Hepatocyte (in vitro differentiated cells): ENCODE measurements at regions not wholly inside any gene's neighbourhood (a gene's known extent, or its start where the extent isn't known, plus 50 kb on each side); places are given as distances from the start of the nearest gene placed in this dataset.

Experiments used
- DNase-seq: peaks from one replicate; pipeline ENCODE4 v3.0.0-alpha.2; 2016; ENCODE audit warnings: low spot score
- H2AFZ ChIP-seq: fragments of 200-600 bp; sonication (generic); 2 replicates; pipeline ENCODE4 v1.6.0; 2016; ENCODE audit warnings: antibody characterized with exemption, mild to moderate bottlenecking
- H3K27ac ChIP-seq: fragments of 200-600 bp; sonication (generic); 2 replicates; pipeline ENCODE4 v1.5.1; 2016; ENCODE audit warnings: mild to moderate bottlenecking
- H3K27me3 ChIP-seq: fragments of 200-600 bp; sonication (generic); 2 replicates; pipeline ENCODE4 v1.6.1; 2016
- H3K36me3 ChIP-seq: fragments of 200-600 bp; sonication (generic); replicated peaks from 2 replicates; pipeline ENCODE4 v1.5.1; 2016; ENCODE audit warnings: low read depth; ENCODE audit not compliant: insufficient read depth
- H3K4me1 ChIP-seq: fragments of 200-600 bp; sonication (generic); 2 replicates; pipeline ENCODE4 v1.5.1; 2016; ENCODE audit warnings: mild to moderate bottlenecking, moderate library complexity; ENCODE audit not compliant: insufficient read depth
- H3K4me2 ChIP-seq: fragments of 200-600 bp; sonication (generic); 2 replicates; pipeline ENCODE4 v1.6.0; 2016
- H3K4me3 ChIP-seq: fragments of 200-600 bp; sonication (generic); 2 replicates; pipeline ENCODE4 v1.5.1; 2016; ENCODE audit warnings: mild to moderate bottlenecking
- H3K79me2 ChIP-seq: fragments of 200-600 bp; sonication (generic); 2 replicates; pipeline ENCODE4 v1.6.0; 2017; ENCODE audit warnings: mild to moderate bottlenecking
- H3K9me2 ChIP-seq: fragments of 200-600 bp; sonication (generic); replicated peaks from 2 replicates; pipeline ENCODE4 v1.6.0; 2017; ENCODE audit warnings: mild to moderate bottlenecking; ENCODE audit not compliant: insufficient read depth
- H3K9me3 ChIP-seq: fragments of 200-600 bp; sonication (generic); 2 replicates; pipeline ENCODE4 v1.5.1; 2016; ENCODE audit warnings: low read depth, mild to moderate bottlenecking
- H4K20me1 ChIP-seq: fragments of 200-600 bp; sonication (generic); 2 replicates; pipeline ENCODE4 v1.6.0; 2016; ENCODE audit warnings: mild to moderate bottlenecking; ENCODE audit not compliant: insufficient read depth, poor library complexity, severe bottlenecking
- CTCF ChIP-seq: fragments of 200-600 bp; sonication (generic); IDR thresholded peaks from 2 replicates; pipeline ENCODE4 v1.5.1; 2016; ENCODE audit warnings: antibody characterized with exemption, mild to moderate bottlenecking; ENCODE audit not compliant: poor library complexity
- EZH2 ChIP-seq: fragments of 200-600 bp; sonication (generic); IDR thresholded peaks from 2 replicates; pipeline ENCODE4 v1.6.1; 2016; ENCODE audit warnings: antibody characterized with exemption, mild to moderate bottlenecking, borderline replicate concordance
- EZH2phosphoT487 ChIP-seq: fragments of 200-600 bp; sonication (generic); IDR thresholded peaks from one replicate; pipeline ENCODE4 v1.6.1; 2018; ENCODE audit warnings: antibody characterized with exemption, mild to moderate bottlenecking, low read depth, moderate library complexity; ENCODE audit not compliant: unreplicated experiment, severe bottlenecking
- WGBS: methylation state at CpG from one replicate; pipeline ENCODE4 v1.1.6; 2016; ENCODE audit warnings: low lambda C conversion rate; ENCODE audit errors: missing lambda C conversion rate; 5-methylcytosine and 5-hydroxymethylcytosine counted together

GRCh38 chr12:63222582-63222981 lies 71.6 kb upstream of the AVPR1A start:
- TF ChIP-seq EZH2 (no peak), CTCF (no peak), EZH2phosphoT487 (no peak)
- Histone ChIP-seq H3K79me2 (no peaks in the 10 kb centered on the region), H3K9me2 (no peaks in the 10 kb centered on the region), H3K36me3 (no peaks in the 10 kb centered on the region), H3K4me2 (no peak overlapping the region), H4K20me1 (no peaks in the 10 kb centered on the region), H3K27me3 (no peaks in the 10 kb centered on the region), H3K9me3 (no peaks in the 10 kb centered on the region), H2AFZ (no peak overlapping the region), H3K27ac (no peak overlapping the region), H3K4me3 (no peak overlapping the region), H3K4me1 (no peaks in the 10 kb centered on the region)
- WGBS: 88% methylated on average over 3 of the region's 3 CpGs
- no peak for DNase-seq

- H3K36me3 ChIP-seq: no peaks in the 10 kb centered on the region
- H4K20me1 ChIP-seq: no peaks in the 10 kb centered on the region
- H3K4me1 ChIP-seq: no peaks in the 10 kb centered on the region
- DNase-seq: no peak
- H3K79me2 ChIP-seq: no peaks in the 10 kb centered on the region
- no peaks in the 10 kb centered on the region for H3K27me3 ChIP-seq
- H3K4me2 ChIP-seq: no peak overlapping the region
- no peaks in the 10 kb centered on the region for H3K9me2 ChIP-seq
- WGBS: 87% methylated on average over 1 of the region's 1 CpG
- H3K27ac ChIP-seq: no peak overlapping the region
- no peaks in the 10 kb centered on the region for H3K9me3 ChIP-seq
- H2AFZ ChIP-seq: no peak overlapping the region
- H3K4me3 ChIP-seq: no peak overlapping the region
- TF ChIP-seq EZH2phosphoT487 (no peak), CTCF (no peak), EZH2 (no peak)
Observed at GRCh38 chr12:63220921-63221320, 69.9 kb upstream of the AVPR1A start.

GRCh38 chr12:63212316-63212715 lies 61.3 kb upstream of the AVPR1A start:
- no peaks in the 10 kb centered on the region for H3K9me2 ChIP-seq
- no peak overlapping the region for H3K4me2 ChIP-seq
- no peaks in the 10 kb centered on the region for H3K79me2 ChIP-seq
- H3K4me1 ChIP-seq: no peaks in the 10 kb centered on the region
- no peaks in the 10 kb centered on the region for H3K36me3 ChIP-seq
- TF ChIP-seq EZH2 (no peak), CTCF (no peak), EZH2phosphoT487 (no peak)
- H3K4me3 ChIP-seq: no peak overlapping the region
- no peak for DNase-seq
- no peaks in the 10 kb centered on the region for H4K20me1 ChIP-seq
- 97% methylated on average over 3 of the region's 3 CpGs for WGBS
- H3K9me3 ChIP-seq: no peaks in the 10 kb centered on the region
- no peaks in the 10 kb centered on the region for H3K27me3 ChIP-seq
- no peak overlapping the region for H2AFZ ChIP-seq
- no peak overlapping the region for H3K27ac ChIP-seq

- Histone ChIP-seq H3K4me1 (peaks cover 6% of the 10 kb centered on the region), H3K27me3 (no peaks in the 10 kb centered on the region), H3K79me2 (no peaks in the 10 kb centered on the region), H3K9me3 (no peaks in the 10 kb centered on the region), H3K4me3 (no peak overlapping the region), H3K27ac (no peak overlapping the region), H2AFZ (no peak overlapping the region), H3K4me2 (no peak overlapping the region), H3K36me3 (no peaks in the 10 kb centered on the region), H4K20me1 (no peaks in the 10 kb centered on the region), H3K9me2 (no peaks in the 10 kb centered on the region)
- DNase-seq: no peak
- TF ChIP-seq EZH2 (no peak), CTCF (no peak), EZH2phosphoT487 (no peak)
Observed at GRCh38 chr12:63208956-63209355, 58.0 kb upstream of the AVPR1A start.
